ENCODE measurements at regions not wholly inside any gene's neighbourhood (a gene's known extent, or its start where the extent isn't known, plus 50 kb on each side); places are given as distances from the start of the nearest gene placed in this dataset.

DNA sequence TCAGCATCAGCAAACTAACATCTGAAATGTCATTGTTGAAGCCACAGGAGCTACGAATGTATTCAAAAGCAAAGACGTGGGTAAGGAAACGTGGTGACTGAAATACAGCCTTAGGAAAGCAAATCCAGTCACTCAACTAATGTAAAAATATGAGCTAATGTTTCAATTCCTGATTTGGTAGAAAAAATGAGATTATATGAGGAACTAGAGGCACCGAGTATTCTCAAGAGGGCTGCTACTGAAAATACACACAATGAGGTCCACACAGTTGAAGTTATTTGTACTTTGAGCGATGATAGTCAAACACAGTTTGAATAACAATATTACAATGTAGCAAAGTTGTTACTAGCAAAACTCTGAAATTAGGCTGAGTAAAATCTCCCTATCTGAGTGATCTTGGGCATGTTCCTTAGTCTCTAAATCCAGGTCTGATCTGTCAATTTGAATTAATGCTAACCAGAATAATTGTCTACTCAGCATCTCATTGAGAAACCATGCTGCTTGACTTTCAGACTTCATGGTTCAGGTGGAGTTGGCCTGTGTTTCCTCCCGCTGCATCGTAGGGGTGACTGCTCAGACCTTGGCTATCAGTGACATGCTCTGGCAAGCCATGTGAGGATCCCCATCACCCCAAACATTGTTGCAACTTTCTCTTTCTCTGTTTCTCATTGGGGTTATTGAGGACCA is 467.1 kb upstream of the SOX5 start:
- no peak overlapping the region for H3K4me3 ChIP-seq (ENCODE audit: low read depth, low read length)
- DNase-seq (ENCODE audit: low read depth) = no peak
- TF ChIP-seq, protein P1, sequence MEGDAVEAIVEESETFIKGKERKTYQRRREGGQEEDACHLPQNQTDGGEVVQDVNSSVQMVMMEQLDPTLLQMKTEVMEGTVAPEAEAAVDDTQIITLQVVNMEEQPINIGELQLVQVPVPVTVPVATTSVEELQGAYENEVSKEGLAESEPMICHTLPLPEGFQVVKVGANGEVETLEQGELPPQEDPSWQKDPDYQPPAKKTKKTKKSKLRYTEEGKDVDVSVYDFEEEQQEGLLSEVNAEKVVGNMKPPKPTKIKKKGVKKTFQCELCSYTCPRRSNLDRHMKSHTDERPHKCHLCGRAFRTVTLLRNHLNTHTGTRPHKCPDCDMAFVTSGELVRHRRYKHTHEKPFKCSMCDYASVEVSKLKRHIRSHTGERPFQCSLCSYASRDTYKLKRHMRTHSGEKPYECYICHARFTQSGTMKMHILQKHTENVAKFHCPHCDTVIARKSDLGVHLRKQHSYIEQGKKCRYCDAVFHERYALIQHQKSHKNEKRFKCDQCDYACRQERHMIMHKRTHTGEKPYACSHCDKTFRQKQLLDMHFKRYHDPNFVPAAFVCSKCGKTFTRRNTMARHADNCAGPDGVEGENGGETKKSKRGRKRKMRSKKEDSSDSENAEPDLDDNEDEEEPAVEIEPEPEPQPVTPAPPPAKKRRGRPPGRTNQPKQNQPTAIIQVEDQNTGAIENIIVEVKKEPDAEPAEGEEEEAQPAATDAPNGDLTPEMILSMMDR (IDR thresholded peaks at IDR 0.05; ENCODE audit: insufficient read depth, low read depth, low read length) = no peak

DNA sequence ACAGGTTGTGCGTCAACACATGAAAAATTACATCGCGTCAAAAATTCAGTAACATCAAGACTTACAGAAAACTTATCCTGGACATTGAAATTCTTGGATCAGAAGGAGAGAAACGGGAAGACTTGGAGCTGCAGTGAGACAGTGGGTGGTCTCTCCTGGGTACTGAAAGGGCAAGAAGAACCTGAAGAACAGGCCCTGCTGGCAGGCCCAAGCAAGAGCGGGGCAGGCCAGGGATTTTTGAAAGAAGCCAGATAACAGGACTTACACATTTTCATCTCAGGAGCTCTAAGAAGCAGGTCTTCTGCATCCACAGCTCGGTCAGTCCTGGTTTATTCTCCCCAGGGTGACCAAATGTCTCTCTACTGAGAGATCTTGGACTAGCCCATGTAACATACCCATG is 466.5 kb upstream of the SOX5 start:
- no peak overlapping the region for H3K4me3 ChIP-seq (ENCODE audit: low read depth, low read length)
- no peak for DNase-seq (ENCODE audit: low read depth)
- TF ChIP-seq, protein P1 (IDR thresholded peaks at IDR 0.05; ENCODE audit: insufficient read depth, low read depth, low read length) = no peak

DNA sequence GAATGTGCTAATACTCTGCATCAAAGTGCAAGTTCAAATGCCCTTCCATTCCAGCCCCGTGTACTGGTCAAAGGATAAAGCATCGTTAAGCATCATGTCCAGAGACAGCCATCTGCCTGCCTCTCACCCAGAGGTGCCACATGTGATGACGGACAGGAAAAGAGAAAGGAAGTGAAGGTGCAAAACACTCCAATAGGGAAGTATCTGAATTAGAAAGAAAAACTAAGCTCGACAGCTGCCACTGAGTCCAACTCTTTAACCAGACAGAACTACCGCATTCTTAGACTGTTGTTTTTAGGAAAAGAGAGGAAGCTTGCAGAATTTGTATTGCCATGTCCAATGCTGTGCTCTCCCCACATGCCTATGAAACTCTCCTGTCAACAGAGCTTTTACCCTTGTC is 465.0 kb upstream of the SOX5 start:
- no peak overlapping the region for H3K4me3 ChIP-seq (ENCODE audit: low read depth, low read length)
- TF ChIP-seq, protein P1 (IDR thresholded peaks at IDR 0.05; ENCODE audit: insufficient read depth, low read depth, low read length) = no peak
- no peak for DNase-seq (ENCODE audit: low read depth)

DNA sequence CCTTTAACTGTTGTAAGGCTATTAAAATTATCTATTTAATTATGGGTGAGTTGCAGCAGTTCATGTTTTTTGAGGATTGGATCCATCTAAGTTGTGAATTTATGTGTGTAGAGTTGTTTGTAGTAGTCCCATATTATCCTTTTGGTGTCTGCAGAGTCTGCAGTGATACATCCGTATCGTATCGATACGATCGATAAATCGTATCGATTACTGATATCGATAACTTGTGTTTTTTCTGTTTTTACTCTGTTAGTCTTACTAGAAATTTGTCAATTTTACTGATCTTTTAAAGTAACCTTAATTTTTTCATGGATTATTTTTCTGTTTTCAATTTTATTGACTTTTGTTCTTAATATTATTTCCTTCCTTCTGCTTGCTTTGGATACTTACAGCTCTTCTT is 462.5 kb upstream of the SOX5 start:
- no peak overlapping the region for H3K4me3 ChIP-seq (ENCODE audit: low read depth, low read length)
- TF ChIP-seq, protein P1 (IDR thresholded peaks at IDR 0.05; ENCODE audit: insufficient read depth, low read depth, low read length) = no peak
- no peak for DNase-seq (ENCODE audit: low read depth)

DNA sequence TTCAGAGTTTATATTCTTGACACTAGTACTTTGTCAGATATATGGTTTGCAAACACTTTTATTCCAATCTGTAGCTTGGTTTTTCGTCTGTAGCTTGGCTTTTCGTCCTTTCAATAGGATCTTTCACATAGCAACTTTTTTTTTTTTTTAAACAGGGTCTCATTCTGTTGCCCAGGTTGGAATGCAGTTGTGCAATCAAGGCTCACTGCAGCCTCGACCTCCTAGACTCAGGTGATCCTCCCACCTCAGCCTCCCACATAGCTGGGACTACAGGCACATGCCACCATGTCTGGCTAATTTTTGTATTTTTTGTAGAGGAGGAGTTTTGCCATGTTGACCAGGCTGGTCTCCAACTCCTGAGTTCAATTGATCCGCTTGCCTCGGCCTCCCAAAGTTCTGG is 460.4 kb upstream of the SOX5 start:
- no peak for DNase-seq (ENCODE audit: low read depth)
- no peak overlapping the region for H3K4me3 ChIP-seq (ENCODE audit: low read depth, low read length)
- TF ChIP-seq, protein P1 (IDR thresholded peaks at IDR 0.05; ENCODE audit: insufficient read depth, low read depth, low read length) = no peak

DNA sequence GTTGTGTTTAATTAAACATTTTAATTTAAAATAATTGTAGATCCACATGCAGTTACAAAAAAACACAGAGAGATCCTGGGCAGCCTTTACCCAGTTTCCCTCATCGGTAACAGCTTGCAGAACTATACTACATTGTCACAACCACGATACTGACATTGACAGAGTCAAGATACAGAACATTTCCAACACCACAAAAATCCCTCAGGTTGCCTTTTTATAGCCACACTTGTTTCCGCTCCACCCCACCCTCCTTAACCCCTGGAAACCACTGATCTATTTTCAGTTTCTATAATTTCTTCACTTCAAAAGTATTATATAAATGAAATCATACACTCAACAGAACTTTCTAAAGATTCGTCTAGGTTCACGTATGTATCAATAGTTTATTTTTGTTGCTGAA is 458.8 kb upstream of the SOX5 start:
- DNase-seq (ENCODE audit: low read depth) = no peak
- H3K4me3 ChIP-seq (ENCODE audit: low read depth, low read length) = no peak overlapping the region
- TF ChIP-seq, protein P1 (IDR thresholded peaks at IDR 0.05; ENCODE audit: insufficient read depth, low read depth, low read length) = no peak

DNA sequence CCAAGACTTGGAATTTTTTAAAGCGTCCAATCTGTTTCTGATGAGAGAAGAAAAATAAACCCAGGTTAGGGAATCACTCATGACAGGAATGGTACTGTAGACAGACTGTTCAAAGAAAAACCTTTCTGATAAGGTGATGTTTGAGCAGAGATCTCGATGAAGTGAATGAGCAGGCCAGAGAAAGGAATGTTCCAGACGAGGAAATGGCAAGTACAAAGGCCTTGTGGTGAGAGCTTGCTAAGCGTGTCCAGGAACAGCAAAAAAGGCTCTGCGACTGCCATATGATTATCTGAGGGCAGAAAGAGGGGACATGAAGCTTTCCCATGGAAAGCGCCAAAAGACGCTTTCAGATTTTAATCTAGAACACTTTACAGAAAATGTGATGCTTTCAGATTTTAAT is 458.4 kb upstream of the SOX5 start:
- DNase-seq (ENCODE audit: low read depth) = no peak
- TF ChIP-seq, protein P1 (IDR thresholded peaks at IDR 0.05; ENCODE audit: insufficient read depth, low read depth, low read length) = no peak
- no peak overlapping the region for H3K4me3 ChIP-seq (ENCODE audit: low read depth, low read length)

All from fibroblast of villous mesenchyme (primary cell).